LNCaP clone FGC (cell line): ENCODE measurements at regions not wholly inside any gene's neighbourhood (a gene's known extent, or its start where the extent isn't known, plus 50 kb on each side); places are given as distances from the start of the nearest gene placed in this dataset.
A peak's percentile ranks its signal among the peaks of the same experiment; 100 is the strongest.
"Not testable (repeated sequence)": the region's sequence is repeated elsewhere in the genome, so short reads cannot be mapped to it uniquely, and the experiment has no call there.

Experiments
- DNase-seq: peaks from one replicate; pipeline ENCODE4 v3.0.0-alpha.2; 2011; ENCODE audit warnings: low read depth
- H3K4me3 ChIP-seq: 2 replicates; pipeline ENCODE4 v1.5.1; 2011; ENCODE audit warnings: mild to moderate bottlenecking, low read depth, low read length, control low read depth
- TF ChIP-seq, protein P1 (sequence below): IDR thresholded peaks from 2 replicates; pipeline ENCODE4 v1.5.1; 2012; ENCODE audit warnings: mild to moderate bottlenecking; ENCODE audit not compliant: control insufficient read depth, insufficient read depth; ENCODE audit errors: extremely low read depth

DNA sequence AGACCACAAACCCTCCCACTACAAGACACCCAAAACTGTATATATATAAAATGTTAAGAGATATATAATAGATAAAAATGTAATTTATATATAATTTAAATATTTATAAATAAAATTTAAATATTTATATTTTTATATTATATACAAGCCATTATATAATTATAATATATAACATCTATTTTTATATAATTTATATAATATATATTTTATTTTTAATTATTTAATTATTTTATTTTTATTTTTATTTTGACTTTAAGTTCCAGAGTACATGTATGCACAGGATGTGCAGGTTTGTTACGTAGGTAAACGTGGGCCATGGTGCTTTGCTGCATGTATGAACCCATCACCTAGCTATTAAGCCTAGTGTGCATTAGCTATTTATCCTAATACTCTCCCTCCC, 1090.2 kb downstream of the NXPH1 start:
- TF ChIP-seq, protein P1, sequence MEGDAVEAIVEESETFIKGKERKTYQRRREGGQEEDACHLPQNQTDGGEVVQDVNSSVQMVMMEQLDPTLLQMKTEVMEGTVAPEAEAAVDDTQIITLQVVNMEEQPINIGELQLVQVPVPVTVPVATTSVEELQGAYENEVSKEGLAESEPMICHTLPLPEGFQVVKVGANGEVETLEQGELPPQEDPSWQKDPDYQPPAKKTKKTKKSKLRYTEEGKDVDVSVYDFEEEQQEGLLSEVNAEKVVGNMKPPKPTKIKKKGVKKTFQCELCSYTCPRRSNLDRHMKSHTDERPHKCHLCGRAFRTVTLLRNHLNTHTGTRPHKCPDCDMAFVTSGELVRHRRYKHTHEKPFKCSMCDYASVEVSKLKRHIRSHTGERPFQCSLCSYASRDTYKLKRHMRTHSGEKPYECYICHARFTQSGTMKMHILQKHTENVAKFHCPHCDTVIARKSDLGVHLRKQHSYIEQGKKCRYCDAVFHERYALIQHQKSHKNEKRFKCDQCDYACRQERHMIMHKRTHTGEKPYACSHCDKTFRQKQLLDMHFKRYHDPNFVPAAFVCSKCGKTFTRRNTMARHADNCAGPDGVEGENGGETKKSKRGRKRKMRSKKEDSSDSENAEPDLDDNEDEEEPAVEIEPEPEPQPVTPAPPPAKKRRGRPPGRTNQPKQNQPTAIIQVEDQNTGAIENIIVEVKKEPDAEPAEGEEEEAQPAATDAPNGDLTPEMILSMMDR, result no peak
- no peak overlapping the region for H3K4me3 ChIP-seq
- DNase-seq, result no peak

DNA sequence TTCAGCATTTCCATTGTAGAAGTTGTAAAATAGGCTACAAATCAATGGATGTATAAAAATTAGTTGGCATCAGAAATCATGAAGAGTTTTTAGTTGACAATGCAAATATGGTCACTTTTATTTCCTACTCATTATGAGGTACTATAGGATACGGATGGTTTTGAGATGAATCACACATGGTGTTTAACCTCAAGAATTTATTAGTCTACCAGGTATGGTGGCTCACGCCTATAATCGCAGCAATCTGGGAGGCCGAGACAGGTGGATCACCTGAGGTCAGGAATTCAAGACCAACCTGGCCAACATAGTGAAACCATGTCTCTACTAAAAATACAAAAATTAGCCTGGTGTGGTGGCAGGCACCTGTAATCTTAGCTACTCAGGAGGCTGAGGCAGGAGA, 1119.0 kb downstream of the NXPH1 start:
- H3K4me3 ChIP-seq, DNase-seq: not testable (repeated sequence)

DNA sequence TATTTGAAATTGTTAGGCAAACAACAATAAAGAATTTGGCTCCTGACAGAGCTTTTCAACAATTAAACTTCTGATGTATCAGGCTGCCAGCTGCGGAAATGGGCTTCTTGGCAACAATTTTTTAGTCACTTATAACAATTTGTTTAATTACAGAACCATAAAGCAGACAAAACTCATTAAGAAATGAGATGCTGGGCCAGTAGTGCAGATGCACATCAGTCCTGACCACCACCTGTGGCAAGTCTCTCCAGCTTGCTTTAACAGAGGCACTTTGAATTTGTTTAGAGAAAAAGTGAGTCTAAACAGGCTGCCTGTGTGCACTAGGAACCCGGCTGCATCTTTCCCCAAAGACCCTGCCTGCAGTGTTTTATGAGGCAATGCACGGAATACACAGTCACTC, 1124.4 kb downstream of the NXPH1 start:
- no peak overlapping the region for H3K4me3 ChIP-seq
- no peak for DNase-seq
- TF ChIP-seq, protein P1, result no peak

DNA sequence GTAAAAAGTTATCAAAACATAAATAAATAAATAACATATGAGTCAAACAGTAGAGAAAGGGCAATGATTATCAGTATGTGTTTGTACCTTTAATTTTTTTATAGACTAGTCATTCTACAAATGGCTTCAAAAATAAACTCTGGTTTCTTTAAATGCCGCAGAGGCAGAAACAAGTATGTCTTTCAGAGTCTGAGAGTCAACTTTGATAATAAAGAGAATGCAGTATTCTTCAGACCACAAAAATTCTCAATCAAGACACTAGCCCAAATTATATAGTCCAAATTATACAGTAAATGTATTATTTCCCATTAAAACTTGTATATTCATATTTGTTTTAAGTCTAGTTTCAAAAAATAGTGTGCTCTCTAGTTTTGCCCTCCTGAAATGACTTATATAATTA, 1142.3 kb downstream of the NXPH1 start:
- no peak overlapping the region for H3K4me3 ChIP-seq
- DNase-seq, result no peak
- TF ChIP-seq, protein P1, result no peak

DNA sequence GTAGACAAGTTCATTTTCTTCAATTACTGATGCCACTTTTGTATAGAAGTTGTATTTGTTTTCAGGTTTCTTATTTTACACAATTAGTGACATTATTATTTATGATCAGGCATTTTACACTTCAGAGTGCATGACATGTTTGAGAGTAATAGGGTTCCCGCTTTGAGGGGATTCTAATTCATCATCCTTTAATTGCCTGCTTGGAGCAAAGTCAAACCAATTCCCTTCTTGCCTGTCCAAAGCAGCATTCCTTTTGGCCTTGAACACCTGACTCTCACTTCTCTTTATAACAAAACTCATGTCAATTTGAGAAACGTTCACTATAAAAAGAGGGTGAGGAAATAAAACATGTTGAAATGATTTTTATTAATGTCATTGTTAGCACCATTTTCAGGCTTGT, 1149.4 kb downstream of the NXPH1 start:
- no peak overlapping the region for H3K4me3 ChIP-seq
- DNase-seq, result no peak
- TF ChIP-seq, protein P1, result no peak

DNA sequence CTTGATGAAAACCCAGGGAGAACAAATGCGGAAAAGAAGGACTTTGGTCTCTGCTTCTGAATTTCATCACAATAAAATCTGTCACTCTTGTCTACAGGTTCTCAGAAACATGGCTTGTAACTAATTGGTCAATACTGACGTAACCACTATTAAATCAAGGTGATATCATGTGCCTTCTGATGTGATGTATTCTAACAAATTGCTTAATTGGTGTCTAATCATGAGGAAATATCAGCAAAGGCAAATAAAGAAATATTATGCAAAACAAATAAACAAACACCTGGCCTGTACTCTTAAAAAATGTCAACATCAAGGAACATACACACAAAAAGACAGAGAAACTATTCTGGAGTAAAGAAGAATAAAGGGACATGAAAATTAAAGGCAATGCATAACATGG, 1165.0 kb downstream of the NXPH1 start:
- peak; percentile 93 for DNase-seq
- TF ChIP-seq, protein P1, result no peak
- H3K4me3 ChIP-seq, result no peak overlapping the region

DNA sequence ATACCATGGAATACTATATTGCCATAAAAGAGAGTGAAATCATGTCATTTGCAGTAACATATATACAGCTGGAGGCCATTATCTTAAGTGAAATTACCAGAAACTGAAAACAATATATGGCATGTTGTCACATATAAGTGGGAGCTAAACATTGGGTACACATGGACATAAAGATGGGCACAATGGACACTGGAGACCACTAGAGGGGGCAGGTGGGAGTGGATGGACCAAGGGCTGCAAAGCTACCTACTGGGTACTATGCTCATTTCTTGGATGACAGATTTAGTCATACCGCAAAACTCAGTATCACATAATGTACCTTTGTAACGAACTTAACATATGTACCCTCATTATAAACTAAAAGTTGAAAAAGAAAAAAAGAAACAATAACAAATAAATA, 1167.6 kb downstream of the NXPH1 start:
- DNase-seq, result no peak
- TF ChIP-seq, protein P1, result no peak
- H3K4me3 ChIP-seq, result no peak overlapping the region

DNA sequence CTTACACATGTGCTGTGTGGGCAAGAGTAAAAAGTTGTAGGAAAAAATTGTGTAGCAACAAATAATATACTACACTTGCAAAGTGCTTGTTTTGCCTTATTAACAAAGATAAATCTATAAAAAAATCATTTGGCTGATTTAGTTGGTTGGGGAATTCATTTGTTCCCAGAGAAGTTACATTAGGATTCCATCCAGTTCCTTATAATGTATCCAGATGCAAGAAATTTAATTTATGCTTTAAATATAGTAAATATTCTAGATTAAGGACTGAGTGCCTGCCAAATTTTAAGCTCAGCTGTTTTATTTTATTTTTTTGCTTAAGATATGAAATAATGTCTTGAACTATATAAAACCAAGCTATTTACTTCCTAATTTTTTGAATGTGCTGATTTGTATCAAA, 1169.9 kb downstream of the NXPH1 start:
- no peak overlapping the region for H3K4me3 ChIP-seq
- no peak for DNase-seq
- TF ChIP-seq, protein P1, result no peak
